HCT116 (cell line): ENCODE measurements at regions not wholly inside any gene's neighbourhood (a gene's known extent, or its start where the extent isn't known, plus 50 kb on each side); places are given as distances from the start of the nearest gene placed in this dataset.

ENCODE experiments used
- ATAC-seq: fragments of 200-7000 bp; cut with Tn5 transposase; 2 replicates; pipeline ENCODE4 v1.9.1; 2020; ENCODE audit warnings: mild to moderate bottlenecking, moderate library complexity
- BruUV-seq: library from RNA; stranded (reverse); fragments of 400-500 nt; replicated peaks from 2 replicates; lab custom pipeline; 2021; lab: Mats Ljungman, UMichigan
- CTCF ChIA-PET: fragments of 300-600 bp; sonication (Branson Sonifier 250); formaldehyde crosslinking; loops from one replicate; lab custom pipeline; 2021; ENCODE audit warnings: antibody characterized with exemption; lab: Charles Lee
- POLR2A ChIA-PET: fragments of 300-600, 350-600 bp; sonication (Branson Sonifier 250); formaldehyde crosslinking; loops from one replicate; lab custom pipeline; 2021; ENCODE audit warnings: antibody characterized with exemption; lab: Charles Lee
- RAD21 ChIA-PET, 2 experiments: fragments of 300-600 bp; sonication (Branson Sonifier 250); formaldehyde crosslinking; loops; one replicate each; lab custom pipeline; 2023; ENCODE audit warnings: low total read pairs in 2 of 2; ENCODE audit not compliant: uncharacterized antibody in 2 of 2, unreplicated experiment in 2 of 2, low non-redundant PET in 1 of 2; lab: Charles Lee
- DNase-seq: peaks from one replicate; pipeline ENCODE4 v3.0.0-alpha.2; 2010; ENCODE audit warnings: low read depth, low spot score
- H2AFZ ChIP-seq: fragments of 200-600 bp; shearing (Covaris generic), sonication (generic); 2 replicates; pipeline ENCODE4 v1.6.1; 2017; ENCODE audit warnings: low read depth, mixed run types, mixed read lengths, antibody characterized with exemption, low read length; ENCODE audit not compliant: poor library complexity, severe bottlenecking
- H3K27ac ChIP-seq: 2 replicates; pipeline ENCODE4 v1.5.1; 2012; ENCODE audit warnings: low read depth, low read length
- H3K27me3 ChIP-seq: fragments of 200-600 bp; sonication (generic); 2 replicates; pipeline ENCODE4 v1.6.1; 2016; ENCODE audit warnings: mixed run types, low read length, mixed read lengths; ENCODE audit not compliant: insufficient read depth
- H3K36me3 ChIP-seq, 2 experiments: fragments of 200-500 bp in 1 of 2; fragments of 200-600 bp in 1 of 2; sonication (Bioruptor generic) in 1 of 2; sonication (generic) in 1 of 2; 2 replicates each; pipeline versions ENCODE4 v1.5.1 to v1.6.1; 2014 to 2016; ENCODE audit warnings: low read length in 2 of 2, inconsistent platforms in 1 of 2, mixed read lengths in 1 of 2, mixed run types in 1 of 2; ENCODE audit not compliant: insufficient read depth in 2 of 2, control insufficient read depth in 1 of 2
- H3K4me1 ChIP-seq, 2 experiments: fragments of 200-600 bp in 1 of 2; sonication (generic) in 1 of 2; 2 replicates each; pipeline versions ENCODE4 v1.5.1 to v1.6.1; 2012 to 2017; ENCODE audit warnings: low read length in 2 of 2, inconsistent platforms in 1 of 2, mild to moderate bottlenecking in 1 of 2, mixed read lengths in 1 of 2, mixed run types in 1 of 2, moderate library complexity in 1 of 2; ENCODE audit not compliant: insufficient read depth in 2 of 2, control insufficient read depth in 1 of 2
- H3K4me2 ChIP-seq: fragments of 200-600 bp; sonication (generic); 2 replicates; pipeline ENCODE4 v1.6.1; 2017; ENCODE audit warnings: mixed run types, low read length, mixed read lengths
- H3K4me3 ChIP-seq, 2 experiments: fragments of 200-600 bp in 1 of 2; sonication (generic) in 1 of 2; replicated peaks in 1 of 2; 2 replicates each; pipeline ENCODE4 v1.5.1; 2011 to 2016; ENCODE audit warnings: low read length in 2 of 2, control low read depth in 1 of 2, low read depth in 1 of 2, mild to moderate bottlenecking in 1 of 2, mixed read lengths in 1 of 2, mixed run types in 1 of 2
- H3K79me2 ChIP-seq: fragments of 200-600 bp; sonication (generic); 2 replicates; pipeline ENCODE4 v1.6.1; 2017; ENCODE audit warnings: mild to moderate bottlenecking, mixed run types, low read length, moderate library complexity, mixed read lengths; ENCODE audit not compliant: insufficient read depth
- H3K9ac ChIP-seq: fragments of 200-600 bp; sonication (generic); 2 replicates; pipeline ENCODE4 v1.6.1; 2016; ENCODE audit warnings: low read length, mixed read lengths
- H3K9me2 ChIP-seq: fragments of 200-600 bp; sonication (generic), shearing (Covaris generic); 2 replicates; pipeline ENCODE4 v1.6.1; 2017; ENCODE audit warnings: mixed run types, mild to moderate bottlenecking, moderate library complexity; ENCODE audit not compliant: insufficient read depth
- H3K9me3 ChIP-seq, 2 experiments: fragments of 200-500 bp in 1 of 2; fragments of 200-600 bp in 1 of 2; sonication (Bioruptor generic) in 1 of 2; sonication (generic) in 1 of 2; 2 replicates each; pipeline ENCODE4 v1.6.1; 2014 to 2017; ENCODE audit warnings: low read length in 2 of 2, mixed read lengths in 2 of 2, inconsistent platforms in 1 of 2, low read depth in 1 of 2, mild to moderate bottlenecking in 1 of 2, mixed run types in 1 of 2, moderate library complexity in 1 of 2; ENCODE audit not compliant: control insufficient read depth in 1 of 2, insufficient read depth in 1 of 2
- H4K20me1 ChIP-seq: fragments of 200-600 bp; sonication (generic), shearing (Covaris generic); 2 replicates; pipeline ENCODE4 v1.6.1; 2017; ENCODE audit warnings: mixed run types, mild to moderate bottlenecking, moderate library complexity; ENCODE audit not compliant: insufficient read depth
- ATF3 ChIP-seq: IDR thresholded peaks from 2 replicates; pipeline ENCODE4 v1.6.1; 2012
- CBX3 ChIP-seq: IDR thresholded peaks from 2 replicates; pipeline ENCODE4 v1.6.1; 2012; ENCODE audit warnings: low read depth
- CEBPB ChIP-seq: IDR thresholded peaks from 2 replicates; pipeline ENCODE4 v1.6.1; 2012; ENCODE audit warnings: low read depth
- CTCF ChIP-seq, 3 experiments: fragments of 200-600 bp in 1 of 3; sonication (generic) in 1 of 3; IDR thresholded peaks in 2 of 3; conservative IDR thresholded peaks in 1 of 3; 2 replicates each; pipeline ENCODE4 v1.5.1; 2012 to 2017; ENCODE audit warnings: low read depth in 2 of 3, low read length in 2 of 3, antibody characterized with exemption in 1 of 3, borderline replicate concordance in 1 of 3, control low read depth in 1 of 3, mild to moderate bottlenecking in 1 of 3, mixed read lengths in 1 of 3, mixed run types in 1 of 3, moderate library complexity in 1 of 3; ENCODE audit not compliant: insufficient read depth in 1 of 3
- EZH2 ChIP-seq: fragments of 200-600 bp; sonication (generic); IDR thresholded peaks from 2 replicates; pipeline ENCODE4 v1.6.1; 2017; ENCODE audit warnings: antibody characterized with exemption, mixed run types
- EZH2phosphoT487 ChIP-seq: fragments of 200-600 bp; IDR thresholded peaks from 2 replicates; pipeline ENCODE4 v1.6.1; 2018; ENCODE audit warnings: antibody characterized with exemption, borderline replicate concordance
- JUND ChIP-seq: IDR thresholded peaks from 2 replicates; pipeline ENCODE4 v1.6.1; 2012
- POLR2A ChIP-seq: IDR thresholded peaks from 2 replicates; pipeline ENCODE4 v1.7.0; 2011; ENCODE audit warnings: borderline replicate concordance; ENCODE audit not compliant: insufficient read depth, insufficient read length; ENCODE audit errors: extremely low read depth
- POLR2AphosphoS5 ChIP-seq: IDR thresholded peaks from 2 replicates; pipeline ENCODE4 v1.6.1; 2011; ENCODE audit warnings: mild to moderate bottlenecking, low read depth, low read length, moderate library complexity
- RAD21 ChIP-seq: IDR thresholded peaks from 2 replicates; pipeline ENCODE4 v1.6.1; 2012; ENCODE audit warnings: low read depth, mild to moderate bottlenecking
- REST ChIP-seq: IDR thresholded peaks from 2 replicates; pipeline ENCODE4 v1.6.1; 2012; ENCODE audit warnings: low read depth
- SIN3A ChIP-seq: IDR thresholded peaks from 2 replicates; pipeline ENCODE4 v1.6.1; 2012; ENCODE audit warnings: low read depth
- SRF ChIP-seq: IDR thresholded peaks from 2 replicates; pipeline ENCODE4 v1.6.1; 2012; ENCODE audit warnings: low read depth
- ZFX ChIP-seq: fragments of 450-650 bp; IDR thresholded peaks from 2 replicates; pipeline ENCODE4 v1.6.1; 2017
- ZNF274 ChIP-seq: fragments of 200-500 bp; sonication (Bioruptor generic); IDR thresholded peaks from 2 replicates; pipeline ENCODE4 v1.6.1; 2014; ENCODE audit warnings: mild to moderate bottlenecking, low read depth, low read length, inconsistent platforms
- intact Hi-C: fragments of 100-400 bp; cut with micrococcal nuclease; formaldehyde crosslinking; loops from 2 replicates; pipeline ENCODE4 v1.10.0; 2022

- no peaks in the 10 kb centered on the region for H3K9me2 ChIP-seq
- ChIA-PET CTCF (no interaction called here), RAD21 (no interaction called here), POLR2A (no interaction called here)
- TF ChIP-seq ZFX (no peak), POLR2AphosphoS5 (no peak), EZH2 (no peak), CBX3 (no peak), POLR2A (no peak), ZNF274 (no peak), CEBPB (no peak)
- H3K79me2 ChIP-seq = no peaks in the 10 kb centered on the region
- H3K9me3 ChIP-seq = no peaks in the 10 kb centered on the region
- no peak overlapping the region for H2AFZ ChIP-seq
- no TSS peak for BruUV-seq
- H4K20me1 ChIP-seq = no peaks in the 10 kb centered on the region
- H3K4me2 ChIP-seq = no peak overlapping the region
- H3K36me3 ChIP-seq = no peaks in the 10 kb centered on the region
- H3K4me1 ChIP-seq = no peaks in the 10 kb centered on the region
- no peak overlapping the region for H3K9ac ChIP-seq
- DNase-seq (no peak), ATAC-seq (no peak)
- no peak overlapping the region for H3K27ac ChIP-seq
- no peak overlapping the region for H3K4me3 ChIP-seq
- H3K27me3 ChIP-seq = no peaks in the 10 kb centered on the region
- intact Hi-C loops = no loop called here
Observed at GRCh38 chr3:73719413-73719851, 94.7 kb upstream of the PDZRN3 start.

- no peaks in the 10 kb centered on the region for H3K9me2 ChIP-seq
- RAD21 ChIA-PET = no interaction called here
- no peaks in the 10 kb centered on the region for H3K27me3 ChIP-seq
- peaks cover 0 to 3% of the 10 kb centered on the region in 2 experiments; a peak in 1 of 4 replicates for H3K9me3 ChIP-seq
- H3K4me2 ChIP-seq = no peak overlapping the region
- H4K20me1 ChIP-seq = no peaks in the 10 kb centered on the region
- no peak overlapping the region for H3K4me3 ChIP-seq
- H2AFZ ChIP-seq = no peak overlapping the region
- CTCF ChIA-PET = no interaction called here
- no peak for DNase-seq
- H3K36me3 ChIP-seq = no peaks in the 10 kb centered on the region
- no TSS peak for BruUV-seq
- no peak for ATAC-seq
- no peak overlapping the region for H3K27ac ChIP-seq
- H3K79me2 ChIP-seq = no peaks in the 10 kb centered on the region
- H3K4me1 ChIP-seq = no peaks in the 10 kb centered on the region
- intact Hi-C loops = no loop called here
- POLR2A ChIA-PET = no interaction called here
- no peak overlapping the region for H3K9ac ChIP-seq
- no peak for TF ChIP-seq JUND
- TF ChIP-seq RAD21 = no peak
- no peak for TF ChIP-seq ATF3
- no peak for TF ChIP-seq ZNF274
- TF ChIP-seq CTCF (IDR thresholded peaks at IDR 0.05 in 2 of 3, conservative IDR thresholded peaks at IDR 0.05 in 1 of 3; ENCODE audit: borderline replicate concordance in 1 of 3, insufficient read depth in 1 of 3, low read depth in 2 of 3, low read length in 2 of 3) = no peak
- TF ChIP-seq EZH2phosphoT487 = no peak
- TF ChIP-seq REST = no peak
- TF ChIP-seq SIN3A = no peak
- TF ChIP-seq SRF = no peak
- TF ChIP-seq POLR2A = no peak
- TF ChIP-seq EZH2 = no peak
Observed at GRCh38 chr3:73718326-73719110, 93.8 kb upstream of the PDZRN3 start.
